SHP77 (cell line): ENCODE measurements at regions not wholly inside any gene's neighbourhood (a gene's known extent, or its start where the extent isn't known, plus 50 kb on each side); places are given as distances from the start of the nearest gene placed in this dataset.
"Not testable (repeated sequence)": the region's sequence is repeated elsewhere in the genome, so short reads cannot be mapped to it uniquely, and the experiment has no call there.

Experiments used
- DNase-seq, 2 experiments: peaks; one replicate each; lab custom pipeline; 2025; lab: John Stamatoyannopoulos, UW

- DNase-seq: not testable (repeated sequence)
Measured at GRCh38 chr4:118502967-118503366, 150.2 kb upstream of the PRSS12 start.

- not testable (repeated sequence) for DNase-seq
Measured at GRCh38 chr4:118504927-118505326, 152.1 kb upstream of the PRSS12 start.

GRCh38 chr4:118505491-118505890 is 152.7 kb upstream of the PRSS12 start:
- DNase-seq: not testable (repeated sequence)

GRCh38 chr4:118512870-118513269 is 160.1 kb upstream of the PRSS12 start:
- not testable (repeated sequence) for DNase-seq

GRCh38 chr4:118514332-118514731 is 161.5 kb upstream of the PRSS12 start:
- DNase-seq: not testable (repeated sequence)

GRCh38 chr4:118516107-118516506 is 163.3 kb upstream of the PRSS12 start:
- not testable (repeated sequence) for DNase-seq

- DNase-seq: not testable (repeated sequence)
Measured at GRCh38 chr4:118530107-118530506, 155.1 kb upstream of the METTL14 start.

- DNase-seq: not testable (repeated sequence)
Measured at GRCh38 chr4:118531947-118532346, 153.2 kb upstream of the METTL14 start.

- not testable (repeated sequence) for DNase-seq
Measured at GRCh38 chr4:118535788-118536187, 149.4 kb upstream of the METTL14 start.

- DNase-seq: not testable (repeated sequence)
Measured at GRCh38 chr4:118539412-118540077, 145.6 kb upstream of the METTL14 start.

GRCh38 chr4:118556576-118556975 is 128.6 kb upstream of the METTL14 start:
- not testable (repeated sequence) for DNase-seq

GRCh38 chr4:118557298-118557851 is 127.8 kb upstream of the METTL14 start:
- DNase-seq: no peak

GRCh38 chr4:118558188-118558587 is 127.0 kb upstream of the METTL14 start:
- DNase-seq: not testable (repeated sequence)

- not testable (repeated sequence) for DNase-seq
Measured at GRCh38 chr4:118561559-118561958, 123.6 kb upstream of the METTL14 start.

- DNase-seq: not testable (repeated sequence)
Measured at GRCh38 chr4:118566003-118566513, 119.1 kb upstream of the METTL14 start.

GRCh38 chr4:118572991-118573390 is 112.2 kb upstream of the METTL14 start:
- not testable (repeated sequence) for DNase-seq

- DNase-seq: not testable (repeated sequence)
Measured at GRCh38 chr4:118574251-118574913, 110.8 kb upstream of the METTL14 start.

- DNase-seq: not testable (repeated sequence)
Measured at GRCh38 chr4:118575057-118575456, 110.1 kb upstream of the METTL14 start.

GRCh38 chr4:118575726-118576125 is 109.5 kb upstream of the METTL14 start:
- not testable (repeated sequence) for DNase-seq

- not testable (repeated sequence) for DNase-seq
Measured at GRCh38 chr4:118576709-118577219, 108.4 kb upstream of the METTL14 start.

GRCh38 chr4:118585015-118585414 is 100.2 kb upstream of the METTL14 start:
- no peak for DNase-seq

GRCh38 chr4:118586357-118586790 is 98.8 kb upstream of the METTL14 start:
- no peak for DNase-seq
